Stimulated activated CD4-positive, alpha-beta T cell treated with anti-CD3 and anti-CD28 coated beads, TNF-alpha, amount 100 ng/mL, for 48 hours (primary cell): ENCODE measurements at regions not wholly inside any gene's neighbourhood (a gene's known extent, or its start where the extent isn't known, plus 50 kb on each side); places are given as distances from the start of the nearest gene placed in this dataset.
"Not testable (repeated sequence)": the region's sequence is repeated elsewhere in the genome, so short reads cannot be mapped to it uniquely, and the experiment has no call there.

Experiments
- DNase-seq, 3 donors: peaks; one replicate each; pipeline ENCODE4 v3.0.0-alpha.2; 2020; ENCODE audit warnings: low read depth in 3 of 3

GRCh38 chr12:62003226-62003625, 257.0 kb upstream of the USP15 start:
- DNase-seq = no peak

- DNase-seq = no peak
Measured at GRCh38 chr12:62003701-62004100, 256.5 kb upstream of the USP15 start.

- no peak for DNase-seq
Measured at GRCh38 chr12:62005615-62006014, 254.6 kb upstream of the USP15 start.

- no peak for DNase-seq
Measured at GRCh38 chr12:62006076-62006732, 254.0 kb upstream of the USP15 start.

- DNase-seq = no peak
Measured at GRCh38 chr12:62008703-62009102, 251.5 kb upstream of the USP15 start.

GRCh38 chr12:62009445-62009844, 250.8 kb upstream of the USP15 start:
- no peak for DNase-seq

- DNase-seq = not testable (repeated sequence)
Measured at GRCh38 chr12:62010331-62010906, 249.8 kb upstream of the USP15 start.

- DNase-seq = not testable (repeated sequence)
Measured at GRCh38 chr12:62010973-62011372, 249.2 kb upstream of the USP15 start.

GRCh38 chr12:62014330-62014729, 245.9 kb upstream of the USP15 start:
- no peak for DNase-seq

GRCh38 chr12:62016021-62016420, 244.2 kb upstream of the USP15 start:
- no peak for DNase-seq

GRCh38 chr12:62021808-62022207, 238.4 kb upstream of the USP15 start:
- no peak for DNase-seq

GRCh38 chr12:62028536-62028935, 231.7 kb upstream of the USP15 start:
- no peak for DNase-seq

- no peak for DNase-seq
Measured at GRCh38 chr12:62032870-62033269, 227.3 kb upstream of the USP15 start.

GRCh38 chr12:62044450-62045135, 215.6 kb upstream of the USP15 start:
- DNase-seq = no peak

GRCh38 chr12:62045211-62045610, 215.0 kb upstream of the USP15 start:
- DNase-seq = no peak

- no peak for DNase-seq
Measured at GRCh38 chr12:62050785-62051184, 209.4 kb upstream of the USP15 start.

- no peak for DNase-seq
Measured at GRCh38 chr12:62069976-62070375, 190.2 kb upstream of the USP15 start.

GRCh38 chr12:62073236-62073635, 187.0 kb upstream of the USP15 start:
- not testable (repeated sequence) for DNase-seq

GRCh38 chr12:62075870-62076269, 184.3 kb upstream of the USP15 start:
- no peak for DNase-seq

- DNase-seq = no peak
Measured at GRCh38 chr12:62078020-62078419, 182.2 kb upstream of the USP15 start.

- no peak for DNase-seq
Measured at GRCh38 chr12:62082448-62082847, 177.8 kb upstream of the USP15 start.

- DNase-seq = no peak
Measured at GRCh38 chr12:62098132-62098531, 162.1 kb upstream of the USP15 start.

GRCh38 chr12:62103748-62104147, 156.5 kb upstream of the USP15 start:
- DNase-seq = no peak
